ENCODE measurements at regions not wholly inside any gene's neighbourhood (a gene's known extent, or its start where the extent isn't known, plus 50 kb on each side); places are given as distances from the start of the nearest gene placed in this dataset.
"Not testable (repeated sequence)": the region's sequence is repeated elsewhere in the genome, so short reads cannot be mapped to it uniquely, and the experiment has no call there.

DNA sequence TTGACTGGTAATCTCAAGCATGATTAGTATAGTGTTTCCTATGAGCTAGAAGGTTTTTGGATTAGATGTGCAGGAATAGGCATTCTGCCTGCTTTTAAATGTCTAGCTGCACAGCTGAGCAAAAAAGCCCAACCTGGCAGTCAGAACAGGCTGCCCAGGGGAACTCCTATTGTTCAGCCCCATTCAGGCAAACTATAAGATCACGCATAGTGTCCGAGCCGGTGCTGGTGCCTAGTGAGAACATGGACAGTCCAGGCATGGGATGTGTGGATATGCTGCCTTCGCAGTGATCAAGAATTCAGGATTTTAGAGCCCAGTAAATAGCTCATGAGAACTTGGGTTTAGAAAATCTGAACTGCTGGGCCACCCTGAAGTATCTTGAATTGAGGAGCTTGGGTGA, 348.8 kb downstream of the UTRN start:
- no peak for DNase-seq

DNA sequence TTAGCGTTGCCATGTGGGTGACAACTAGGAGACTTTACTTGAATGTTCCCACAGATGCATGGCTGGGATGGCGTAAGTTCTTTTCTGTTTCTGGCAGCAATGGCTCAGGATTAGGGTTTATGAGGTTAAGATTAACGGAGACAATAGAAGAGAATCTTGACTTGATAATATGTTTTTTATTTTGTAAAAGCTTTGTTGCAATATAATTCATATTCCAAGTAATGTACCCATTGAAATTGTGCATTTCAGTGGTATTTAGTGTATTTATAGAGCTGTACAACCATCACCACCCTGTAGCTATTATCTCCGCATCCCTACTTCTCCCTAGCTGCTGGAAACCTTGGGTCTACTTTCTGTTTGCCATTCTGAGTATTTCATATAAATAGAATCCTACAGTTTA, 349.2 kb downstream of the UTRN start:
- DNase-seq, result no peak

DNA sequence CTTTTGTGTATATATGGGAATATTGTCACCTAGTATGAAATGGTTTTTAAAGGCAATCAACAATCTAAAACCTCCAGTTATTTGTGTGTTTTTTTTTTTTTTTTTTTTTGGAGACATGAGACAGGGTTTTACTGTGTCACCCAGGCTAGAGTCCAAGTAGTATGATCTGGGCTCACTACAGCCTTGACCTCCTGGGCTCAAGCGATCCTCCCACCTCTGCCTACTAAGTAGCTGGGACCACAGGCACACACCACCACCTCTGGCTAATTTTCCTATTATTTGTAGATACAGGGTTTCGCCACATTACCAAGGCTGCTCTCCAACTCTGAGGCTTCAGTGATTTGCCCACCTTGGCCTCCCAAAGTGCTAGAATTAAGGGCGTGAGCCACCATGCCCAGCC, 349.9 kb downstream of the UTRN start:
- DNase-seq, result no peak

DNA sequence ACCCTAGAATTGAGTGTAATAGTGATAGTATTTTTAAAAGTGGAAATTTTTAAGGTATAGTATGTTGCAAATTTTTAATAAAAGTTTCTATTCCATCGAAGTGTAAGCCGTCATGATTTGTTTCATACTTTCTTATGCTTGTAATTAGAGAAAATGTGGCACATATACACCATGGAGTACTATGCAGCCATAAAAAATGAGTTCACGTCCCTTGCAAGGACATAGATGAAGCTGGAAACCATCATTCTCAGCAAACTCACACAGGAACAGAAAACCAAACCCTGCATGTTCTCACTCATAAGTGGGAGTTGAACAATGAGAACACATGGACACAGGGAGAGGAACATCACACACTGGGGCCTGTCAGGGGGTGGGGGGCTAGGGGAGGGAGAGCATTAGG, 350.9 kb downstream of the UTRN start:
- DNase-seq, result not testable (repeated sequence)

DNA sequence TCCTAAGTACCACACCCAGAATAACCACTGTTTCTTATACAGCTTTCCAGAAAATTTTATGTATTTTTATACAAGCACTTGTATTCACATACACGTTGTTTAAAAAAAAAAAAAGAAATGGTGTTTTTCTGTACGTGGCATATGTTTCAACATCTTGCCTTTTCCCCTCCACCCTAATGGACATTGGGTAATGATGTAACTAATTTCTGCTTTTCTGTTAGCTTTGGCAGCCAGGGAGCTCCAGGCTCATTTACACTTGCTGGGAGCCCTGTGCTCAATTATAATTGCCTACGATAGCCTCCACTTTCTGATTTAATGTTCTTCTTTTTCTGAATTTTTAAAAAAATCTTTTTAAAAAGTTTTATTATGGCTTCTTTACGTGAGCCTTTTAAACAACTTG, 352.4 kb downstream of the UTRN start:
- peak; percentile 77 to 87 for DNase-seq

DNA sequence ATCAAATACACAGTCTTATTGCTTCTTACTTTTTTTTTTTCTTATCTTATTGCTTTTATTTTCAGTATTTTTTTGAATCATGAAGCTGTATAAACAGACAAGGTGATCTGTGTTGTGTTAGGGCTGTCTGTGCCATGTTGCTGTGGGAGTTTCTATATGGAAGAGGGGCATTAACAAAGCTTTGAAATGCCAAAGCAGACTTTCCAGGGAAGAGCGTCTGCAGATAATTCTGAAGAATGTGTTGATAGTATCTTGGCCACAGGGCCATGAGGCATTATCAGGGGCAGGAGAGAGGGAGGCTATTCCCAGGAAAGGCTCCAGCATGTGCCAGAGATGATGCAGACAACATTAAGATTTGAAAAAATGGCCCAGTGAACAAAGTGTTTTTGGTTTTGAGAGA, 354.5 kb downstream of the UTRN start:
- no peak for DNase-seq

DNA sequence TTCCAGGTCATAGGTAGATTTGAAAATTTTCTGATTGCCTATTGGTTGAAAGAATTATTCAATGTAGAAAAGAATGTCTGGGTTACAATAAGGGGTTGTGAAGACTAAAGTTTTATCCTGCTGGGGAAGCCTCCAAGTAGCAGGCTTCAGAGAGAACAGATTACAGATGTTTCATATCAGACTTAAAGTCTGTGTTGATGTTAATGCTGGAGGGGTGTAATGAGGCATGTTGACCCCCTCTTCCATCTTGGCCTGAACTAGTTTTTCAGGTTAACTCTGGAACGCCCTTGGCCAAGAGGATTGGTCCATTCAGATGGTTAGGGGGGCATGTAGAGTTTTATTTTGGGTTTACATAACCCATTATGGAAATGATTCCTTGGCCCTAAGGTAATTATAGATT, 356.2 kb downstream of the UTRN start:
- no peak for DNase-seq

DNA sequence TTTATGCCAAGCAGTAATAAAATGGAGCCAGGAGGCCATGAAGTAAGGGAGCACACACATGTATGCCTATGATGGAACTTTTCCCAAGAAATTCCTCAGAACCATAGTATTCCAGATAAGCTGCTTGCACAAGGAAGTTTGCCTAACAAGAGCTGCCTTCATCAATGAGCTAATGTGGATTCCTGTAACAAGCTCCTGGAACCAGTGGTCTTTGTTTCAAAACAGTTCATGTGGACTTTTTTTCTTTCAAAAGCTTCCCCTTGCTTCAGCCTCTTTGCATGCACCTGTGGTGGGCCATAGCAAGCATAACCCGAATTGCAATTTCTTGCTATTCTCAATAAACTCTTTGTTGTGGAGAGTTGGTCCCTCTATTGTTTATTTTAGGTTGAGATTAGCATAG, 359.6 kb downstream of the UTRN start:
- no peak for DNase-seq

DNA sequence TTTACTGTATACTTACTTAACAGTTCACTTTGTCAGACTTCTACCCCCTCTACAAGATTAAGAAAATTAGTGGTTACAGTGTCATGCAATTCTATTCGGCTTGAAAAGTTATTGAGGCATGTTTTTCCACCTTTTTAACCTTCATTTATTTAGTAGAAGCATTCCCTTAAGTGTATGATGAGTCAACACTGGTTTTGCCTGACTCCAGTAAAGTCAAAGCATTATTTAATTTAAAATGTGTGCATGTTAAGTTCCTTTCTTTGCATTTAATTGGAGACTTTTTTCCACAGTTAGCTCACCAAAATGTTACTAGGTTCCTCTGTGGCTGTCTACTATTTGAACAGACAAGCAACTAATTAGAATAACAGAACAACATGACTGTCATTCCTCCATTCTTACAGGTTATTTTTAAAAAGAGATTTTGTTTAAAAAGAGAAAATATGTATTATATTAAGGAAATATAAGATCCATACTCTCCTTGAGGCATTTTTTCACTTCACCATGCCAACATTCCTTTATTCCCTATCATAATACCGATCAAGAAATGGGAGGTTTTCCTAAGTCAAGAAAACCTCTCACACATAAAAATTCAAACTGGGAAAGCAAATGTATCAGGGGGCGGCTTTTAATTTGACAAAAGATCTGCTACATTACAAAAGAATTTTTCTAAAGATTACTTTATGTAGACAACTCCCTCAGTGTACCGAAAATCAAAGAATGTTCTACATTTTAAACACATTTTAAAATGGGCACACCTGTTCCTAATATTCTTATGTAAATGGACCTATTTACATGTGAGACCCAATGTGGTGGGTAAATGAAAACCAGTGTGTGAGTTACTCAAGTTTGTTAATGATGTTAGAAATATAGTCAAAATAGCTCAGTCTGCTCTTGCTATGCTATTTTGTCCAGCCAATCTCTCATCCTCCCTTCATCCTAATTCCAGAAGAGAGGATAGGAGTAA, 361.2 kb downstream of the UTRN start:
- DNase-seq, result no peak

DNA sequence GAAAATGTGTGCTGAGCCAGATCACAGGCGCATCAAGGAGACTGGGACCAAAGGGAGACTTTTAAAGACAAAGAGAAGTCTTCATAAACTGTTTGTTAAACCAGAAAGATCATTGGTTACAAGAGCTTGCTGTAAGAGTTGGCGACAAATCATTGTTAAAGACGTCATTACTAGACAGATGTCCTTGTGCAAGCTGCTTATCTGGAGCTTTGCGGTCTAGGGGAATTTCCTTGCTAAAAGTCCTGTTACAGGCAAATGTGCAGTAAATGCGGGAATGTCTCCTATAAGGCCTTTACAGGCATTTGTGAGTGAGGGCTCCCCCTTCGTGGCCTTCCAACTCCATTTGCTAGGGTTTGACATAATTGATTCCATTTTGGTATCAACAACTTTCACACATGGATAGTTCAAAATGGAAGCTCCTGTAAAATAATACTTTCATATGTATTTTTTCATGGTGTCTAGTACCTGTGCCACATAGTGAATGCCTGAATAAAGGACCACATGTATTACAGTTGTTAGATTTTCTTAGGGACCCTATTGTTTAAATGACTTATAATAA, 362.4 kb downstream of the UTRN start:
- DNase-seq, result no peak

DNA sequence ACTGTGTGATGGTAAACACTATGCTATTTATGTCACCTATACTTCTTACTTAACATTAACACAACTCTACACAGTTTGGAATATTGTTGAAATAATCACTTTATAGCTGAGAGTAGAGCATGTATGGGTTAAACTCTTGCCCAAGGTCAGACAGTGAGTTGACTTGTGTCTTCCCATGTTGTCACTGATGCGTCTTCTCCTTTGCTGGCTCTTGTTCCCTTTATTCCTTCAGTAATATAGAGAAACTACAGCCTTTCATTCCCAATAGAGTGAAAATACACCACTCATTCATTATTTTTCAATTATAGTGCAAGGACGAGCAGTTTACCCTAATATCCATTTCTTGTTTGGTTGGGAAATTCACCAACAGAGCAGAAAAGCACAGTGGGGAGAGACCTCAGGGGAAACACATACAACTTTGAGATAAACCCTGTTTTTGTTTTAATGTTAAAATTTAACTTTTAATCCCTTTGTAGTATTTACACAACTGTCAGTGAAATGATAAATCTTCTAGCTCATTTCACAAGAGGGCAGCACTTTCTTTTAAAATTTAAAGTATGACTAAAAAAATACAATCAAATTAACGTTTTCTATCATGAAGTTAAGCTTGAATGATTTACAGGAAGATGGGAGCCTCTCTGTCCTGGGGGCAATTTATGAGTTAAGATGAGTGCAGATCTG, 363.0 kb downstream of the UTRN start:
- no peak for DNase-seq

DNA sequence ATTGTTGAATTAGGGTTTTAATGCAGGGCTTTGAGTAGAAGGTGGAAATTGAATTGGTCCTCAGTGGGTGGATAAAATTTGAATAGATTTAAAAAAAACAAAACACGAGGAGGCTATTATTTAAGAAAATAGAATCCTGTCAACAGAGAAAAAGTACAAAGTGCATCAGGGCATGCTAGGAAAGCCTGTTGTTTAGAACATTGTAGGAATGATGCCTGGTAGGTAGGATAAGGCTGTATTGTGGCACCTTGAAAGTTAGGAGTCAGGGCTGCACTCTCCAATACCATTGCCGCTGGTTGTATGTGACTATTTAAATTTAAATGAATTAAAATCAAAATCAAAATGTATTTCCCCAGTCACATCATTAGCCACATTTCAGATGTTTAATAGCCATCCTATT, 363.9 kb downstream of the UTRN start:
- DNase-seq, result no peak

DNA sequence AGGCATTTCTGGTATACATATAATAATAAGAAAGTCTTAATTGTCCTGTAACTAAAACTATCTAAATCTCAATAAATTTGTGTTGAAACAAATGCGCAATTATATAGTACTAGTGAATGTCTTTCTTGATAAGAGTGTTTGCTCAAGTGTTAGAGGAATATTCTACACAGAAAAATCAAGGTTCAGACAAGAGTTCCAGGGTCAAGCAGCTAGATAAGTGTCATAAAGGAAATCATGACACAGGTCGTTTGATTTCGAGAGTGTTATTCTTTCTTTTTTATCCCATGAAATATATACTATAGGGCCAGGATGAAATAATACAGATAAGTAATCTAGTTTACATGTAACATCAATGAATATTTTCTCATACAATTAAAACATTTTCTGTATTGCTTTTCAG, 366.1 kb downstream of the UTRN start:
- no peak for DNase-seq

DNA sequence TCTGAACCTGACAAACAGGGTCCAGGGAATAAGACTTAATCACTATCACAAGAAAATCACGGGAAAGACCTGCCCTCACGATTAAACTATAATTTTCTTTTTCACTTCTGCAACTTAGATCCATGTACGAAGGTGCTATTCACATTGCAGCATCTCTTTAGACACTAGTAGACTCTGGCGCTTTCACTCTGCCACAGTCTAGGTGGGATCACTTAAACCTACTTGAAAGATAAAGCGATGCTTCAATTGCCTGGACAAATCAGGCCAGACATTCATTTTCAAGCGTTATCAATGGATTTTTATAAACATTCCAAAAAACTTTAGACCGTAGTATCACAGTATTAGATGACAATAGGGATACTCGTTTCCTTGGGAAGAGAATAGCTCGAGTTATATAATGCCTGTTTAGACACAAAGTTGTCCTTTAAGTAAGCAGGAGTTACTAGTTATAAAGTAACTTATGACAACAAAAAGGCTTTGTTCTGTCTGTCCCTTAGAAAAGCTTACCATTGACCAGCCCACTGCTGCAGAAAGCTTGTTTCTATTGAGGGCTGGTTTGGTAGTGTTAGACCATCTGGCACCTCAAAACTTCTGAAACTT, 367.3 kb downstream of the UTRN start:
- no peak for DNase-seq

DNA sequence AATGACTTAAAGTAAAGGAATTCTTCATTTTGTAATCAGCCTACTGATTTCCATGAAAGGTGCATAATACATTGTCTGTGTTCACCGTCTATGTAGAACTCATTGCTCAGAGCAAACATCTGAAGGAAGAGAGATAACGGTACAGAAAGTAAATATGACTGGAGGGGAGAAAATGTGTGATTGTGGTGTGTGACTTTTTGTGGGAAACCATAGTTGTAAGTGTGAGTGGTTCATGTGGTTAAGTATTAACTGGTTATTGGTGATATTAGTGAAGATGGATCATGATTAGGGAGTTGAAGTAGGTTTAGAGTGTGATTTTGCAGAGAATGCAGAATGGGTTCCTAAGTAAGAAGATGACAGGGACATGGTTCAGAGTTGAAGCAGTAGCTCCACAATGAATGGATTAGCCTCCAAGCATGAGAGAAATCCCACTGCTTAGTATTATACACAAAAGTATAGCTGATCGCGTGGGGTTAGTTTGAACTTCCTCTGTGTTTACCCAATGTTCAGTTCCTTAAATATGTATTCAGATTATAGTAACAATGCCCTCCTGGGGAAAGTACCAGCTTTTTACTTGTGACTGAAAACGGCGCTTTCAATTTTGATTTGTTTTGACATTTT, 368.9 kb downstream of the UTRN start:
- DNase-seq, result peak in 1 of 2 experiments; percentile 36

DNA sequence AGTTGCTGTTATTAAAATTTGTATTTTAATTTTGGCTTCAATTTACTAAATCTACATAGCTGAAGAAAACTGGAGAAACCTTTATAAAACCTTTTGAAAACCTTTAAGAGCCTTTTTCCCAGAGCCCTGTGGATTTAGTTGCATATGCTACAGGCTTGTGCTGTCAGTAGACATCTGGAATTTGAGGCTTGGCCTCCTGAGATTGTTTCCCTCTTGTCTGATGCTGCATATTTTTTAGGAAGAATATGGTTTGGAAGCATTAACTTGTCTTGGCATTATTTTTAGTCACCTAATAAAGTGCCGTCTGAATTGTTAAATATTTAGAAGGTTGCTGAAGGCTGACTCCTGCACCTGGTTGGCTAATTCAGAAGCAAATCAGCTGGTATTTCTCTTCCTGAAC, 369.4 kb downstream of the UTRN start:
- no peak for DNase-seq

DNA sequence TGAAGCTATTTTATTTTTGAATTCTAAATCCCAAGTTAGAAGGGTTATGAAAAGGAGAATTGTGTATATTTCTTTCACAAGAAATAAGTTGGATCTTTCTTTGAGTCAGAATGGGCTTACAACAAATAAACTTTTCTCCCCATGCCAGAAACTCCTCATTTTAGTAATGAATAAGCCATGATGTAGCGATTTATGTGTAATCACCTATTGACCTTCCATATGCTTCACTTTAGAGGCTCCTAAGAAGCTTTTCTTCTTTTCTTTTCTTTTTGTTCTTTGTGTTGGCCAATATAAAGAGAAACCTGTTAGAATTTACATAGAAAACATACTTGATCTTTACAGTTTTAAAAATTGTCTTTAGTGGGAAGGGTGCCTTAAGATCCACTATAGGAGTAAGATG, 370.2 kb downstream of the UTRN start:
- DNase-seq, result no peak

DNA sequence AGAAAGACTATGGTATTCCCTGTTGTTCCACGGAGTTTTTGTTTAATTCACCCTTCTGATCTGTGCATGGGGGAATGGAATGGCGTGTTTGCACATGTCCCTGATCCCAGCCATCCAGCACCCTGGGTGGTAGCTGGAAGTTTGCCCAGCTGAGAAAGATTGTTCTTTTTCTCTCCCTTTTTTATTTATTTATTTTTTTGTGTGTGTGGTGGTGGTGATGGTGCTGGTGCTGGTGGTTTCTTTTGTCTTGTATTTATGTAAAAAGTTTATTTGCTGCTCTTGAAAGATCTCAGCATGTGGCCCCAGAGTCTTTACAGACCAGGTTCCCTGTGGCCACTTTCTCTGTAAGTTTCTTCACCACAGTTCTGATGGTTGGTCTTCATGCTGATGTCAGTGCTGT, 372.6 kb downstream of the UTRN start:
- no peak for DNase-seq

DNA sequence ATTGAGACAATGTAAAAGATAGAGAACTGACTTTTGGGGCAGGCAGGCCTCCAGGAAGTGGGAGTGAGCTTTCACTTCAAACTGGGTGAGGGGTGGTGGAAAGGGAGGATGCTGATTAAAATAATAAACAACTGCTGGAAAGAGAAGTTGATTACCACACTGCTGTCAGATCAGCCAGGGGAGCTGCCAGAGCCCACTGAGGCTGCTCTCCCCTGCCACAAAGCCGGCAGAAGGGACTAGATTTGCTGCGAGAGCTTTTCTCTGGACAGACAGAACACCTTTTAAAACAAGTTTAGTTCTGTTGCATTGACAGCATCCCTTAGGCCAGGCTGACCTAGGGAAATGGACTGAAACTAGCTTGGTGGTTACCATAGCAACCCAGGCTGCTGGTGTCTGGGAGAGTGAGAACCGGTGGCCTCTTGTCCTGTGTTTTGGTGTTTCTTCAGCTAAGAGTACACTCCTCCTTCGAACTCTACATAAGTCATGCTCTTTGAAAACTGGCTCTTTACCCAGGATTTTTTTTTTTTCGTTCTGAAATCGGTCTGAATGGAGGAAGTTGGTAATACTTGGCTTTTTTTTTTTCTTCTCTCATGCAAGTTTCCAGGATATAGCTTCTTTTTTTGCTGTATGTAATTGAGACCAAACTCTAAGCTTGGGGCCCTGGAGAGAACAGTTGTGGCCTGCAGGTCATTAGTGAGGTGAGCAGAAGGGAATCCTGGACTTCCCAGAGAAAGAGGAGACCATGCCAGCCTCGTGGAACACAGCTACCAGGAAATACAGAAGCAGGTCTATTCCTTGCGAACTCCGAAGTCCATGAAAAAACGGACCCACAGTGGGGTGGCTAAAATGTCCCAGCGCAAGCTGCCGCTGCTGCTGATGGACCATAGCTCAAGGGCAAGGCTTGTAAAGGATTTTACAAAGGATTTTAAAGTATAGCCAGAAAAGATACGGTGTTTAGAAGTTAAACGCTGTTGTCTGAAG, 374.4 kb downstream of the UTRN start:
- DNase-seq, result peak; percentile 35 to 44

DNA sequence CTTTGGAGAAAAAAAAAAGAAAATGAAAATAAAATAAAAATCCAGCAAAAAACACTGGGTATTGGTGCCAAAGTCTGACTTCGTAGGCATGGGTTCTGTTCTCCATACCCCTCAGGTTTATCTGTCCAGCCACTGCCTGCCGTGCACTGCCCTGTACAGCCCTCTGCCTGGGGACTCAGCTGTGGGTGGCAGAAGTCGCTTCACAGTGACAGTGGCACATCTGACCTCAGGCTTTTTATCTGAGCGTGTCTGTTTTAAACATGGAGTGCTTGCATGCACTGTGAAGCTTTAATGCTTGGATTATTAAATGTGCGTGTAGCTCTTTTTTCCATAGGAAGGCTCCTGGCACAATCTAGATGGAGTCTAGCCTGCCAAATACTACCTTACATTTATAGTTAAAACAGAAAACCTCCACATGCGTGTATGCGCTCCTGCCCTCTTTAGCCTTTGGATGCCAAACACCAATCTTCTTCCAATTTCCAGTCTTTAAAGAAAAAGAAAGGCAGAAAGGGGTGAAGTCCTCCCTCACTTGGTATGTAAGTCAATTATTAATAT, 375.5 kb downstream of the UTRN start:
- no peak for DNase-seq

DNA sequence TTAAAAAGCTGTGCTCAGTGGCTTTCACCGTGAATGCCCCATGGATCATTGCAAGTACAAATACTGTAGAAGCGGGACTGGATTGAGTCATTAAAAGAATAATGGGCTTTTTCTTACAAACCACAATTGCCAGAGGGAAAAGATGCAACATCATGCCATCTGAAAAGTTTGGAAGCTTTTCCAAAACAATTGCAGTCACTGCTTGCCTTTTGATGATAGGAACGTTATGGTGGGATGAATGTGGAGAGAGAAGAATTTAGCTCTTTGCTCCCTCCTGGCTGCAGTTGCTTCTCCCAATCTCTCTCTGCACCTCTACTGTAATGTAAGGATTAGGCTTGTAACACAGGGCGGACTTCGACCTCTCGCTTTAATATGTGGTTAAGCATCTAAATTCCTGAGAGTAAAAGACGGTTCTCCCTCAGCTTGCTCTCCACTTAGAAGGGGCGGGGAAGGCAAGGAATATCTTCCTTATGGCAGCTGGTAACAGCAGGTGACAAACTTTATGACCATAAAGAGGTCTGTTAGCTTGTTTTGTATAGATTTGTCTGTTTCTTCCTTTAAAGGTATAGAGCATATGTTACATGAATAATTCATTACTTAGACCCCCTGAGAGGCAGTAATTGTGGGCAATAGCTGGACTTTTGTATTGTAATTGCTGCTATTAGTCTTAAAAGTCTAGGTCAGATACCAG, 376.1 kb downstream of the UTRN start:
- DNase-seq, result no peak

All from AML-193 (cell line).